WTC11 (cell line): ENCODE measurements at regions not wholly inside any gene's neighbourhood (a gene's known extent, or its start where the extent isn't known, plus 50 kb on each side); places are given as distances from the start of the nearest gene placed in this dataset.

Experiments
- ATAC-seq: fragments of 200-7000 bp; cut with Tn5 transposase; 2 replicates; pipeline ENCODE4 v1.10.0; 2021; ENCODE audit warnings: mild to moderate bottlenecking, moderate library complexity
- CTCF ChIA-PET: fragments of 300-600 bp; sonication (Branson Sonifier 250); formaldehyde crosslinking; loops from one replicate; lab custom pipeline; 2021; ENCODE audit warnings: antibody characterized with exemption; lab: Charles Lee
- POLR2A ChIA-PET: fragments of 350-600 bp; sonication (Branson Sonifier 250); formaldehyde crosslinking; loops from one replicate; lab custom pipeline; 2021; ENCODE audit warnings: antibody characterized with exemption; lab: Charles Lee
- DNase-seq: peaks from one replicate; pipeline ENCODE4 v3.0.0; 2021; ENCODE audit warnings: low spot score
- H3K27ac Mint-ChIP-seq: 2 replicates; pipeline ENCODE4 v1.8.0; 2021; ENCODE audit warnings: mixed read lengths
- H3K27me3 Mint-ChIP-seq: 2 replicates; pipeline ENCODE4 v1.8.0; 2021; ENCODE audit warnings: low read depth, mild to moderate bottlenecking, moderate library complexity, mixed read lengths
- H3K36me3 Mint-ChIP-seq: 2 replicates; pipeline ENCODE4 v1.8.0; 2021; ENCODE audit warnings: mixed read lengths
- H3K4me1 Mint-ChIP-seq: 2 replicates; pipeline ENCODE4 v1.8.0; 2022; ENCODE audit warnings: mixed read lengths
- H3K4me3 Mint-ChIP-seq: 2 replicates; pipeline ENCODE4 v1.8.0; 2021; ENCODE audit warnings: mild to moderate bottlenecking, moderate library complexity, mixed read lengths
- H3K9me3 Mint-ChIP-seq: 2 replicates; pipeline ENCODE4 v1.8.0; 2021; ENCODE audit warnings: mixed read lengths
- AFF4 ChIP-seq: sonication (generic); formaldehyde crosslinking; IDR thresholded peaks from 2 replicates; pipeline ENCODE4 v1.8.1; 2023; ENCODE audit warnings: mild to moderate bottlenecking, missing genetic modification reagents, borderline replicate concordance
- ATF1 ChIP-seq: sonication (generic); formaldehyde crosslinking; IDR thresholded peaks from 2 replicates; pipeline ENCODE4 v1.8.1; 2023; ENCODE audit warnings: mild to moderate bottlenecking, moderate library complexity, missing genetic modification reagents
- ELF4 ChIP-seq: sonication (generic); formaldehyde crosslinking; IDR thresholded peaks from 2 replicates; pipeline ENCODE4 v1.8.1; 2022; ENCODE audit warnings: low read depth, mild to moderate bottlenecking, moderate library complexity, missing genetic modification reagents
- EMX1 ChIP-seq: fragments of 250-450 bp; sonication (Bioruptor Pico); IDR thresholded peaks from 2 replicates; pipeline ENCODE4 v1.8.0; 2021; ENCODE audit warnings: mild to moderate bottlenecking
- HMGA2 ChIP-seq: fragments of 250-450 bp; sonication (Bioruptor Pico); IDR thresholded peaks from 2 replicates; pipeline ENCODE4 v1.4.0; 2021; ENCODE audit warnings: mild to moderate bottlenecking, moderate library complexity
- NFYB ChIP-seq: sonication (generic); formaldehyde crosslinking; conservative IDR thresholded peaks from 2 replicates; pipeline ENCODE4 v1.8.0; 2022; ENCODE audit warnings: low read depth, missing genetic modification reagents
- RELA ChIP-seq: sonication (generic); formaldehyde crosslinking; IDR thresholded peaks from 2 replicates; pipeline ENCODE4 v1.8.1; 2022; ENCODE audit warnings: missing genetic modification reagents, mild to moderate bottlenecking, borderline replicate concordance
- ZNF281 ChIP-seq: sonication (generic); formaldehyde crosslinking; IDR thresholded peaks from 2 replicates; pipeline ENCODE4 v1.8.0; 2023; ENCODE audit warnings: mild to moderate bottlenecking, missing genetic modification reagents
- ZNF532 ChIP-seq: fragments of 250-450 bp; sonication (Bioruptor Pico); IDR thresholded peaks from 2 replicates; pipeline ENCODE4 v1.9.0; 2021; ENCODE audit warnings: mild to moderate bottlenecking, borderline replicate concordance
- TF ChIP-seq, protein P1 (sequence below): sonication (generic); formaldehyde crosslinking; IDR thresholded peaks from 2 replicates; pipeline ENCODE4 v1.8.1; 2022; ENCODE audit warnings: low read depth, missing genetic modification reagents, borderline replicate concordance
- TF ChIP-seq, protein P2 (sequence below): sonication (generic); formaldehyde crosslinking; IDR thresholded peaks from 2 replicates; pipeline ENCODE4 v1.8.1; 2023; ENCODE audit warnings: mild to moderate bottlenecking, moderate library complexity, missing genetic modification reagents
- TF ChIP-seq, protein P3 (sequence below): sonication (generic); formaldehyde crosslinking; IDR thresholded peaks from 2 replicates; pipeline ENCODE4 v1.8.1; 2022; ENCODE audit warnings: low read depth, mild to moderate bottlenecking, moderate library complexity, missing genetic modification reagents, borderline replicate concordance
- TF ChIP-seq, protein P4 (sequence below): sonication (generic); formaldehyde crosslinking; conservative IDR thresholded peaks from 2 replicates; pipeline ENCODE4 v1.8.1; 2022; ENCODE audit warnings: mild to moderate bottlenecking, missing genetic modification reagents

- no peak overlapping the region for H3K27ac Mint-ChIP-seq
- TF ChIP-seq ZNF532 (CRISPR knock-in tag) (no peak), EMX1 (CRISPR knock-in tag) (no peak), AFF4 (no peak), NFYB (CRISPR knock-in tag) (no peak)
- TF ChIP-seq, protein P1, sequence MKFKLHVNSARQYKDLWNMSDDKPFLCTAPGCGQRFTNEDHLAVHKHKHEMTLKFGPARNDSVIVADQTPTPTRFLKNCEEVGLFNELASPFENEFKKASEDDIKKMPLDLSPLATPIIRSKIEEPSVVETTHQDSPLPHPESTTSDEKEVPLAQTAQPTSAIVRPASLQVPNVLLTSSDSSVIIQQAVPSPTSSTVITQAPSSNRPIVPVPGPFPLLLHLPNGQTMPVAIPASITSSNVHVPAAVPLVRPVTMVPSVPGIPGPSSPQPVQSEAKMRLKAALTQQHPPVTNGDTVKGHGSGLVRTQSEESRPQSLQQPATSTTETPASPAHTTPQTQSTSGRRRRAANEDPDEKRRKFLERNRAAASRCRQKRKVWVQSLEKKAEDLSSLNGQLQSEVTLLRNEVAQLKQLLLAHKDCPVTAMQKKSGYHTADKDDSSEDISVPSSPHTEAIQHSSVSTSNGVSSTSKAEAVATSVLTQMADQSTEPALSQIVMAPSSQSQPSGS (CRISPR knock-in tag), result no peak
- H3K27me3 Mint-ChIP-seq, result no peaks in the 10 kb centered on the region
- ChIA-PET POLR2A (no interaction called here), CTCF (interaction anchor here (0.6 to 4.0 kb wide), 6 partner anchors 10 to 370 kb away, joined by 3 to 22 read pairs (median 7); no protein-coding TSS in a partner anchor)
- H3K9me3 Mint-ChIP-seq, result no peaks in the 10 kb centered on the region
- H3K36me3 Mint-ChIP-seq, result no peaks in the 10 kb centered on the region
- no peak for DNase-seq
- no peak overlapping the region for H3K4me3 Mint-ChIP-seq
- H3K4me1 Mint-ChIP-seq, result 0 out of 2 replicates have a peak, but pooled peaks cover 2% of the 10 kb centered on the region
- ATAC-seq, result no peak
These were observed 501.3 kb downstream of the BUD13 start for GRCh38 chr11:116271479-116271878.

GRCh38 chr11:116267146-116267545 lies 505.6 kb downstream of the BUD13 start:
- no peak for DNase-seq
- POLR2A ChIA-PET, result interaction anchor here (0.6 to 0.7 kb wide), 2 partner anchors 15 to 898 kb away, joined by 4 to 5 read pairs; no protein-coding TSS in a partner anchor

DNA sequence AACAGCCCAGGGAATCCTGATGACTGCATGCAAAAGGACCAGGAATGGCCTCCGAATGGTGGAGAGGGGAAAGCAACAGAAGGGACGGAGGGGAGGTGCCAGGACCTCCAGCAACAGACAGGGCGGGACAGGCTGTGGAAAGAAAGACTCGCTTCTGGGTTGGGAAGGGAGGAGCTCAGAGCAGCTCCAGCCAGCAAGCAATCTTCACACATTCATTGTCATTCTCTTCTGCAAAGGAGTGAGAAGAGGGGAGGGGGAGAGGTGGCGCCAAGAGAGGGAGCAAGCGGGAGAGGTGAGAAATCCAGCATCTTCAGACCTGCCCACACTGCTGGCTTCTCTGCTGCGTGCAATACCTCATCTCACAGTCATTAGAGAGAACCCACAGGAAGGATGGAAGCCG lies 509.0 kb downstream of the BUD13 start:
- Mint-ChIP-seq H3K36me3 (no peaks in the 10 kb centered on the region), H3K27me3 (no peaks in the 10 kb centered on the region; the same call in 1 of the 2 replicates), H3K4me1 (peaks cover 12% of the 10 kb centered on the region), H3K27ac (no peak overlapping the region), H3K9me3 (no peaks in the 10 kb centered on the region), H3K4me3 (no peak overlapping the region)
- peak; percentile 87 for ATAC-seq
- ChIA-PET CTCF (interaction anchor here (1.0 to 1.6 kb wide), 2 partner anchors 18 to 203 kb away, joined by 6 read pairs; no protein-coding TSS in a partner anchor), POLR2A (no interaction called here)
- DNase-seq, result no peak
- TF ChIP-seq ZNF281 (CRISPR knock-in tag), result no peak
- TF ChIP-seq, protein P2, sequence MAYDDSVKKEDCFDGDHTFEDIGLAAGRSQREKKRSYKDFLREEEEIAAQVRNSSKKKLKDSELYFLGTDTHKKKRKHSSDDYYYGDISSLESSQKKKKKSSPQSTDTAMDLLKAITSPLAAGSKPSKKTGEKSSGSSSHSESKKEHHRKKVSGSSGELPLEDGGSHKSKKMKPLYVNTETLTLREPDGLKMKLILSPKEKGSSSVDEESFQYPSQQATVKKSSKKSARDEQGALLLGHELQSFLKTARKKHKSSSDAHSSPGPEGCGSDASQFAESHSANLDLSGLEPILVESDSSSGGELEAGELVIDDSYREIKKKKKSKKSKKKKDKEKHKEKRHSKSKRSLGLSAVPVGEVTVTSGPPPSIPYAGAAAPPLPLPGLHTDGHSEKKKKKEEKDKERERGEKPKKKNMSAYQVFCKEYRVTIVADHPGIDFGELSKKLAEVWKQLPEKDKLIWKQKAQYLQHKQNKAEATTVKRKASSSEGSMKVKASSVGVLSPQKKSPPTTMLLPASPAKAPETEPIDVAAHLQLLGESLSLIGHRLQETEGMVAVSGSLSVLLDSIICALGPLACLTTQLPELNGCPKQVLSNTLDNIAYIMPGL (CRISPR knock-in tag), result no peak
- no peak for TF ChIP-seq ATF1
- TF ChIP-seq ELF4 (CRISPR knock-in tag), result no peak
- TF ChIP-seq, protein P3, sequence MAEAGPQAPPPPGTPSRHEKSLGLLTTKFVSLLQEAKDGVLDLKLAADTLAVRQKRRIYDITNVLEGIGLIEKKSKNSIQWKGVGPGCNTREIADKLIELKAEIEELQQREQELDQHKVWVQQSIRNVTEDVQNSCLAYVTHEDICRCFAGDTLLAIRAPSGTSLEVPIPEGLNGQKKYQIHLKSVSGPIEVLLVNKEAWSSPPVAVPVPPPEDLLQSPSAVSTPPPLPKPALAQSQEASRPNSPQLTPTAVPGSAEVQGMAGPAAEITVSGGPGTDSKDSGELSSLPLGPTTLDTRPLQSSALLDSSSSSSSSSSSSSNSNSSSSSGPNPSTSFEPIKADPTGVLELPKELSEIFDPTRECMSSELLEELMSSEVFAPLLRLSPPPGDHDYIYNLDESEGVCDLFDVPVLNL, result no peak

More at GRCh38 chr11:116267146-116267545, 505.6 kb downstream of the BUD13 start:
- ATAC-seq, result no peak
- H3K36me3 Mint-ChIP-seq, result no peaks in the 10 kb centered on the region
- H3K9me3 Mint-ChIP-seq, result no peaks in the 10 kb centered on the region
- no peak overlapping the region for H3K4me3 Mint-ChIP-seq
- CTCF ChIA-PET, result interaction anchor here (1.0 to 1.8 kb wide), 4 partner anchors 10 to 52 kb away, joined by 3 to 5 read pairs (median 4); no protein-coding TSS in a partner anchor
- no peaks in the 10 kb centered on the region; the same call in 1 of the 2 replicates for H3K27me3 Mint-ChIP-seq
- TF ChIP-seq RELA (CRISPR knock-in tag), result no peak
- TF ChIP-seq, protein P3, result no peak
- TF ChIP-seq HMGA2 (CRISPR knock-in tag), result no peak
- TF ChIP-seq, protein P4, sequence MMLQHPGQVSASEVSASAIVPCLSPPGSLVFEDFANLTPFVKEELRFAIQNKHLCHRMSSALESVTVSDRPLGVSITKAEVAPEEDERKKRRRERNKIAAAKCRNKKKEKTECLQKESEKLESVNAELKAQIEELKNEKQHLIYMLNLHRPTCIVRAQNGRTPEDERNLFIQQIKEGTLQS (CRISPR knock-in tag), result no peak
- H3K27ac Mint-ChIP-seq, result no peak overlapping the region
- peaks cover 12% of the 10 kb centered on the region for H3K4me1 Mint-ChIP-seq
